H1 (cell line): ENCODE measurements at regions not wholly inside any gene's neighbourhood (a gene's known extent, or its start where the extent isn't known, plus 50 kb on each side); places are given as distances from the start of the nearest gene placed in this dataset.

Source experiments
- CTCF ChIA-PET: fragments of 300-600 bp; sonication (Branson Sonifier 250); formaldehyde crosslinking; loops from one replicate; lab custom pipeline; 2021; ENCODE audit not compliant: partially characterized antibody; lab: Charles Lee
- POLR2A ChIA-PET: fragments of 300-600 bp; sonication (Branson Sonifier 250); formaldehyde crosslinking; loops from one replicate; lab custom pipeline; 2021; ENCODE audit warnings: inconsistent platforms; ENCODE audit not compliant: partially characterized antibody; lab: Charles Lee
- DNase-seq, 2 experiments: peaks; one replicate each; pipeline versions ENCODE4 v3.0.0 to v3.0.0-alpha.2; 2010 to 2022; ENCODE audit warnings: low spot score in 2 of 2, low read depth in 1 of 2, mixed read lengths in 1 of 2
- FAIRE-seq: peaks from 2 replicates; lab custom pipeline; 2011; peaks lifted over from hg19 to GRCh38; lab: Jason Lieb, UNC
- H2AFZ ChIP-seq: 2 replicates; pipeline ENCODE4 v1.8.1; 2012; ENCODE audit warnings: low read length, inconsistent platforms
- H2AK5ac ChIP-seq: 2 replicates; pipeline ENCODE4 v1.6.1; 2013; ENCODE audit warnings: low read depth, low read length
- H2BK120ac ChIP-seq: replicated peaks from 2 replicates; pipeline ENCODE3; 2013; ENCODE audit warnings: low read depth, low read length, inconsistent platforms
- H2BK12ac ChIP-seq: 2 replicates; pipeline ENCODE4 v1.6.1; 2013; ENCODE audit warnings: low read depth, low read length
- H2BK15ac ChIP-seq: 2 replicates; pipeline ENCODE4 v1.6.1; 2013; ENCODE audit warnings: low read length
- H2BK20ac ChIP-seq: 2 replicates; pipeline ENCODE4 v1.6.1; 2013; ENCODE audit warnings: low read length
- H2BK5ac ChIP-seq: 2 replicates; pipeline ENCODE4 v1.6.1; 2013; ENCODE audit warnings: low read depth, low read length
- H3K14ac ChIP-seq: 2 replicates; pipeline ENCODE4 v1.6.1; 2013; ENCODE audit warnings: inconsistent platforms; ENCODE audit not compliant: insufficient read length
- H3K18ac ChIP-seq: 2 replicates; pipeline ENCODE4 v1.6.1; 2013; ENCODE audit warnings: low read length; ENCODE audit errors: extremely low read depth
- H3K23ac ChIP-seq: 2 replicates; pipeline ENCODE4 v1.6.1; 2013; ENCODE audit warnings: inconsistent platforms; ENCODE audit not compliant: insufficient read length
- H3K23me2 ChIP-seq: 2 replicates; pipeline ENCODE4 v1.6.1; 2013; ENCODE audit warnings: low read depth, low read length
- H3K27ac ChIP-seq: 2 replicates; pipeline ENCODE4 v1.6.1; 2011; ENCODE audit warnings: low read depth, low read length, inconsistent platforms
- H3K27me3 ChIP-seq, 4 experiments: replicated peaks in 1 of 4; 1 replicate in 1 of 4; 2 replicates in 3 of 4; pipeline versions ENCODE4 v1.6.1 to v1.8.1; 2011 to 2013; ENCODE audit warnings: low read length in 3 of 4, mild to moderate bottlenecking in 3 of 4, inconsistent platforms in 2 of 4, mixed read lengths in 2 of 4, moderate library complexity in 1 of 4; ENCODE audit not compliant: control insufficient read depth in 3 of 4, insufficient read depth in 3 of 4; ENCODE audit errors: extremely low read depth in 1 of 4
- H3K36me3 ChIP-seq, 4 experiments: 2 replicates each; pipeline versions ENCODE4 v1.6.1 to v1.8.1; 2011 to 2013; ENCODE audit warnings: mild to moderate bottlenecking in 4 of 4, low read length in 3 of 4, moderate library complexity in 2 of 4, control low read depth in 1 of 4, inconsistent platforms in 1 of 4; ENCODE audit not compliant: insufficient read depth in 4 of 4, control insufficient read depth in 2 of 4
- H3K4ac ChIP-seq: replicated peaks from 2 replicates; pipeline ENCODE3; 2013; ENCODE audit warnings: low read length, low read depth, mixed read lengths, inconsistent platforms; ENCODE audit not compliant: insufficient read length
- H3K4me1 ChIP-seq, 4 experiments: replicated peaks in 1 of 4; 1 replicate in 1 of 4; 2 replicates in 3 of 4; pipeline versions ENCODE4 v1.6.1 to v1.8.1; 2011 to 2013; ENCODE audit warnings: low read length in 3 of 4, inconsistent platforms in 2 of 4, mixed read lengths in 1 of 4; ENCODE audit not compliant: insufficient read depth in 4 of 4, control insufficient read depth in 3 of 4
- H3K4me2 ChIP-seq, 2 experiments: 2 replicates each; pipeline versions ENCODE4 v1.6.1 to v1.8.1; 2011 to 2013; ENCODE audit warnings: low read depth in 2 of 2, low read length in 2 of 2, control low read depth in 1 of 2, inconsistent platforms in 1 of 2, mild to moderate bottlenecking in 1 of 2; ENCODE audit not compliant: insufficient read depth in 1 of 2
- H3K4me3 ChIP-seq, 4 experiments: fragments of 200-600, 300-600 bp in 1 of 4; sonication (generic), shearing (Covaris generic), sonication (Bioruptor Twin) in 1 of 4; 2 replicates each; pipeline versions ENCODE4 v1.5.1 to v1.8.1; 2011 to 2016; ENCODE audit warnings: low read length in 4 of 4, low read depth in 3 of 4, control low read depth in 2 of 4, inconsistent platforms in 2 of 4, mild to moderate bottlenecking in 2 of 4, mixed read lengths in 1 of 4, moderate library complexity in 1 of 4; ENCODE audit not compliant: insufficient read depth in 2 of 4; ENCODE audit errors: extremely low read depth in 1 of 4
- H3K56ac ChIP-seq: replicated peaks from 2 replicates; pipeline ENCODE3; 2013; ENCODE audit warnings: low read depth, mild to moderate bottlenecking, mixed read lengths, low read length, inconsistent platforms; ENCODE audit not compliant: insufficient read length
- H3K79me1 ChIP-seq: 2 replicates; pipeline ENCODE4 v1.6.1; 2013; ENCODE audit warnings: low read depth, low read length, control low read depth
- H3K79me2 ChIP-seq, 2 experiments: 2 replicates each; pipeline versions ENCODE4 v1.6.1 to v1.8.1; 2012 to 2013; ENCODE audit warnings: low read length in 2 of 2, mild to moderate bottlenecking in 2 of 2, inconsistent platforms in 1 of 2; ENCODE audit not compliant: insufficient read depth in 2 of 2, control insufficient read depth in 1 of 2
- H3K9ac ChIP-seq, 4 experiments: replicated peaks in 1 of 4; 1 replicate in 1 of 4; 2 replicates in 3 of 4; pipeline versions ENCODE4 v1.6.1 to v1.8.1; 2011 to 2013; ENCODE audit warnings: low read depth in 3 of 4, low read length in 3 of 4, control low read depth in 2 of 4, mild to moderate bottlenecking in 2 of 4, moderate library complexity in 2 of 4, inconsistent platforms in 1 of 4; ENCODE audit errors: extremely low read depth in 1 of 4
- H3K9me3 ChIP-seq, 2 experiments: 2 replicates each; pipeline versions ENCODE4 v1.6.1 to v1.8.1; 2012 to 2013; ENCODE audit warnings: mild to moderate bottlenecking in 2 of 2, moderate library complexity in 2 of 2, control low read depth in 1 of 2, inconsistent platforms in 1 of 2, low read depth in 1 of 2, low read length in 1 of 2, mixed read lengths in 1 of 2; ENCODE audit not compliant: insufficient read depth in 2 of 2
- H4K20me1 ChIP-seq, 2 experiments: replicated peaks in 1 of 2; 2 replicates each; pipeline versions ENCODE3 to v1.8.1; 2011 to 2013; ENCODE audit warnings: inconsistent platforms in 2 of 2, low read length in 2 of 2, mild to moderate bottlenecking in 1 of 2; ENCODE audit not compliant: insufficient read depth in 2 of 2, control insufficient read depth in 1 of 2
- H4K5ac ChIP-seq: 2 replicates; pipeline ENCODE4 v1.6.1; 2013; ENCODE audit warnings: low read length, low read depth, mixed read lengths, inconsistent platforms; ENCODE audit not compliant: insufficient read length
- H4K8ac ChIP-seq: 2 replicates; pipeline ENCODE4 v1.8.0; 2013; ENCODE audit warnings: mild to moderate bottlenecking, moderate library complexity, low read length, inconsistent platforms; ENCODE audit not compliant: insufficient read depth; ENCODE audit errors: extremely low read depth
- H4K91ac ChIP-seq: replicated peaks from 2 replicates; pipeline ENCODE3; 2013; ENCODE audit warnings: low read length, mixed read lengths, inconsistent platforms; ENCODE audit not compliant: insufficient read length
- CEBPB ChIP-seq: IDR thresholded peaks from 2 replicates; pipeline ENCODE4 v1.6.1; 2012; ENCODE audit warnings: low read depth, low read length
- HDAC6 ChIP-seq: IDR thresholded peaks from one replicate; pipeline ENCODE4 v1.7.1; 2012; ENCODE audit warnings: low read depth, mild to moderate bottlenecking, inconsistent platforms, low read length, moderate library complexity
- WGBS, 2 experiments: shearing (Covaris generic) in 1 of 2; methylation state at CpG; one replicate each; pipeline versions ENCODE4 v1.1.6 to v1.1.7; 2013 to 2015; ENCODE audit warnings: low lambda C conversion rate in 2 of 2, mixed read lengths in 2 of 2, inconsistent platforms in 1 of 2, low coverage in 1 of 2, missing lambda C conversion rate in 1 of 2; ENCODE audit not compliant: insufficient replicate concordance in 2 of 2, insufficient coverage in 1 of 2, insufficient read length in 1 of 2; ENCODE audit errors: extremely low coverage in 1 of 2, missing lambda C conversion rate in 1 of 2; 5-methylcytosine and 5-hydroxymethylcytosine counted together

DNA sequence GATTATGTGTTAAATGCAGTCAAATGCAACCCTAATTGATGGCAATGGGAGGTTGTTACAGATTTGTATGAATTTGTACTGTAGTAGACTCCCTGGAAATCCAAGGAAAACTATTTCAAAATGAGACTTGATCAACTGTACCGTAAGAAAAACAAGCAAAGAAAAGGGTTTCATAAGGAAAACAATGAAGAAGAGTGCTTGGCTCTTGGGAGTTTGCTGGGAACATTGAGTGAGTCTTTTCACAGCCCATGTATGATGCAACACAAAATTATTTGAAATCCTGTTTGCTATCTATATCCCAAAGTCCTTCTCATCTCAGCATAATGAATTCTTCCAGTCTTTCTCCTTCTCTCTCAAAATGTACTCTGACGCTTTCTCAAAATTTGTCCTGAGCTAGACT, 67.0 kb upstream of the OSR1 start:
- POLR2A ChIA-PET = no interaction called here

More for the DNA sequence above, 67.0 kb upstream of the OSR1 start:
- Histone ChIP-seq H3K14ac (no peak overlapping the region), H3K36me3 (no peaks in the 10 kb centered on the region), H2AFZ (peak overlapping the region; percentile 61; the same call in 1 of the 2 replicates), H4K91ac (no peak overlapping the region), H3K18ac (no peak overlapping the region), H3K23ac (no peak overlapping the region), H4K5ac (no peak overlapping the region), H3K79me2 (no peaks in the 10 kb centered on the region), H3K9ac (no peak overlapping the region), H2BK20ac (no peak overlapping the region), H3K27ac (no peak overlapping the region), H3K79me1 (no peaks in the 10 kb centered on the region), H3K56ac (no peak overlapping the region), H3K4me2 (peak overlapping the region; percentile 40 to 41; a peak in 3 of 4 replicates), H3K4ac (no peak overlapping the region), H3K23me2 (no peaks in the 10 kb centered on the region), H2BK12ac (no peak overlapping the region), H3K4me1 (peaks cover 0 to 15% (median 5%) of the 10 kb centered on the region in 4 experiments; a peak in 3 of 7 replicates), H4K20me1 (no peaks in the 10 kb centered on the region), H2BK120ac (no peak overlapping the region), H2BK5ac (no peak overlapping the region), H2AK5ac (no peak overlapping the region), H3K4me3 (peak overlapping the region in 1 of 4 experiments; percentile 2; a peak in 1 of 8 replicates)
- DNase-seq = no peak
- WGBS, 2 experiments = 74% methylated on average over 2 of the region's 2 CpGs; no CpG with 5 or more reads in 1 of the 2 experiments
- peak; percentile 7 for FAIRE-seq
- TF ChIP-seq HDAC6 = no peak
- TF ChIP-seq CEBPB = peak; percentile 62; the same call in 1 of the 2 replicates
- TF ChIP-seq, all 59 proteins: peak for 1
- Histone ChIP-seq H4K8ac (no peak overlapping the region), H2BK15ac (no peak overlapping the region), H3K9me3 (no peaks in the 10 kb centered on the region), H3K27me3 (no peaks in the 10 kb centered on the region)
- CTCF ChIA-PET = interaction anchor here (1.1 to 1.6 kb wide), 2 partner anchors 10 to 62 kb away, joined by 4 read pairs; no protein-coding TSS in a partner anchor
